Fibroblast of peridontal ligament (primary cell): ENCODE measurements at regions not wholly inside any gene's neighbourhood (a gene's known extent, or its start where the extent isn't known, plus 50 kb on each side); places are given as distances from the start of the nearest gene placed in this dataset.
"Not testable (repeated sequence)": the region's sequence is repeated elsewhere in the genome, so short reads cannot be mapped to it uniquely, and the experiment has no call there.

Experiments used
- DNase-seq: peaks from one replicate; pipeline ENCODE4 v3.0.0-alpha.2; 2010; ENCODE audit errors: extremely low read depth

- not testable (repeated sequence) for DNase-seq
Observed at GRCh38 chr21:5065240-5066211, 5455.9 kb upstream of the TPTE start.

GRCh38 chr21:5066682-5067251 lies 5454.6 kb upstream of the TPTE start:
- not testable (repeated sequence) for DNase-seq

GRCh38 chr21:5067326-5068048 lies 5453.9 kb upstream of the TPTE start:
- not testable (repeated sequence) for DNase-seq

GRCh38 chr21:5068649-5069048 lies 5452.7 kb upstream of the TPTE start:
- DNase-seq = not testable (repeated sequence)

- DNase-seq = not testable (repeated sequence)
Observed at GRCh38 chr21:5071180-5071579, 5450.2 kb upstream of the TPTE start.

GRCh38 chr21:5076854-5077253 lies 5444.5 kb upstream of the TPTE start:
- not testable (repeated sequence) for DNase-seq

GRCh38 chr21:5079361-5079760 lies 5442.0 kb upstream of the TPTE start:
- not testable (repeated sequence) for DNase-seq

- not testable (repeated sequence) for DNase-seq
Observed at GRCh38 chr21:5080015-5080414, 5441.4 kb upstream of the TPTE start.

- not testable (repeated sequence) for DNase-seq
Observed at GRCh38 chr21:5084246-5084645, 5437.1 kb upstream of the TPTE start.

- DNase-seq = not testable (repeated sequence)
Observed at GRCh38 chr21:5085456-5085855, 5435.9 kb upstream of the TPTE start.

GRCh38 chr21:5086416-5086815 lies 5435.0 kb upstream of the TPTE start:
- DNase-seq = not testable (repeated sequence)

- not testable (repeated sequence) for DNase-seq
Observed at GRCh38 chr21:5088820-5089219, 5432.6 kb upstream of the TPTE start.

- not testable (repeated sequence) for DNase-seq
Observed at GRCh38 chr21:5089399-5090089, 5431.8 kb upstream of the TPTE start.

GRCh38 chr21:5090132-5091079 lies 5431.0 kb upstream of the TPTE start:
- DNase-seq = not testable (repeated sequence)

GRCh38 chr21:5091274-5091673 lies 5430.1 kb upstream of the TPTE start:
- DNase-seq = not testable (repeated sequence)

- DNase-seq = not testable (repeated sequence)
Observed at GRCh38 chr21:5095628-5096027, 5425.8 kb upstream of the TPTE start.

GRCh38 chr21:5098010-5098743 lies 5423.2 kb upstream of the TPTE start:
- not testable (repeated sequence) for DNase-seq

GRCh38 chr21:5100604-5101174 lies 5420.7 kb upstream of the TPTE start:
- DNase-seq = not testable (repeated sequence)

GRCh38 chr21:5101749-5102148 lies 5419.6 kb upstream of the TPTE start:
- not testable (repeated sequence) for DNase-seq
